Fibroblast of skin of left biceps (primary cell): ENCODE measurements at regions not wholly inside any gene's neighbourhood (a gene's known extent, or its start where the extent isn't known, plus 50 kb on each side); places are given as distances from the start of the nearest gene placed in this dataset.
"Not testable (repeated sequence)": the region's sequence is repeated elsewhere in the genome, so short reads cannot be mapped to it uniquely, and the experiment has no call there.

ENCODE experiments used
- DNase-seq, 2 experiments: peaks; one replicate each; pipeline ENCODE4 v3.0.0-alpha.2; 2013; ENCODE audit warnings: low read depth in 2 of 2

- DNase-seq, result no peak
These were observed 566.1 kb downstream of the ZNF608 start for GRCh38 chr5:124180299-124180874.

GRCh38 chr5:124179819-124180218, 566.6 kb downstream of the ZNF608 start:
- DNase-seq, result peak in 1 of 2 experiments; percentile 45

- DNase-seq, result no peak
These were observed 568.4 kb downstream of the ZNF608 start for GRCh38 chr5:124178050-124178449.

- no peak for DNase-seq
These were observed 569.7 kb downstream of the ZNF608 start for GRCh38 chr5:124176692-124177091.

GRCh38 chr5:124173386-124173785, 573.1 kb downstream of the ZNF608 start:
- no peak for DNase-seq

GRCh38 chr5:124172389-124173003, 573.9 kb downstream of the ZNF608 start:
- no peak for DNase-seq

- not testable (repeated sequence) for DNase-seq
These were observed 578.3 kb downstream of the ZNF608 start for GRCh38 chr5:124168093-124168492.

GRCh38 chr5:124162767-124163532, 583.5 kb downstream of the ZNF608 start:
- no peak for DNase-seq

- no peak for DNase-seq
These were observed 585.2 kb downstream of the ZNF608 start for GRCh38 chr5:124161266-124161665.

- no peak for DNase-seq
These were observed 586.2 kb downstream of the ZNF608 start for GRCh38 chr5:124160265-124160664.

GRCh38 chr5:124157320-124157719, 589.1 kb downstream of the ZNF608 start:
- DNase-seq, result no peak

- peak in 1 of 2 experiments; percentile 9 for DNase-seq
These were observed 589.9 kb downstream of the ZNF608 start for GRCh38 chr5:124156415-124156996.

- DNase-seq, result no peak
These were observed 591.7 kb downstream of the ZNF608 start for GRCh38 chr5:124154714-124155113.

GRCh38 chr5:124153588-124153987, 592.9 kb downstream of the ZNF608 start:
- no peak for DNase-seq

GRCh38 chr5:124148574-124148973, 597.9 kb downstream of the ZNF608 start:
- DNase-seq, result no peak

GRCh38 chr5:124140060-124140459, 606.4 kb downstream of the ZNF608 start:
- no peak for DNase-seq

- no peak for DNase-seq
These were observed 607.0 kb downstream of the ZNF608 start for GRCh38 chr5:124139477-124139876.

- no peak for DNase-seq
These were observed 609.8 kb downstream of the ZNF608 start for GRCh38 chr5:124136609-124137008.

GRCh38 chr5:124134941-124135340, 611.5 kb downstream of the ZNF608 start:
- DNase-seq, result no peak

GRCh38 chr5:124133406-124133805, 613.0 kb downstream of the ZNF608 start:
- DNase-seq, result no peak

- DNase-seq, result no peak
These were observed 613.6 kb downstream of the ZNF608 start for GRCh38 chr5:124132843-124133242.

GRCh38 chr5:124131466-124131865, 615.0 kb downstream of the ZNF608 start:
- DNase-seq, result no peak

GRCh38 chr5:124130816-124131215, 615.6 kb downstream of the ZNF608 start:
- DNase-seq, result no peak
